ENCODE measurements at regions not wholly inside any gene's neighbourhood (a gene's known extent, or its start where the extent isn't known, plus 50 kb on each side); places are given as distances from the start of the nearest gene placed in this dataset.

DNA sequence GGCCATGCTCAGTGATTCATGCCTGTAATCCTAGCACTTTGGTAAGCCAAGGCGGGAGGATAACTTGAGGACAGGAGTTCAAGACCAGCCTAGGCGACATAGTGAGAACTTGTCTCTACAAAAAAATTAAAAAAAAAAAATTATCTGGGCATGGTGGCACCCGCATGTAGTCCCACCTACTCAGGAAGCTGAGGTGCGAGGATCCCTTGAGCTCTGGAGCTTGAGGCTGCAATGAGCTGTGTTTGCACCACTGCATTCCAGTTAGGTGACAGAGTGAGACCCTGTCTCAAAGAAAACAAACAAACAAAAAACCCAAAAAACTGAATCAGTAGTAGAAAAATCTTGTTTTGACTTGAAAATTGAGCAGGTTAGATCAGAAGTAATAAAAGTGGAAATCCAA lies 67.1 kb upstream of the IPO9 start:
- in situ Hi-C loops (cut with HindIII; ENCODE audit: low pct_unique_long_range_greater_than_20kb, low sequenced_read_pairs): no loop called here
- DNase-seq (ENCODE audit: low read depth): no peak

DNA sequence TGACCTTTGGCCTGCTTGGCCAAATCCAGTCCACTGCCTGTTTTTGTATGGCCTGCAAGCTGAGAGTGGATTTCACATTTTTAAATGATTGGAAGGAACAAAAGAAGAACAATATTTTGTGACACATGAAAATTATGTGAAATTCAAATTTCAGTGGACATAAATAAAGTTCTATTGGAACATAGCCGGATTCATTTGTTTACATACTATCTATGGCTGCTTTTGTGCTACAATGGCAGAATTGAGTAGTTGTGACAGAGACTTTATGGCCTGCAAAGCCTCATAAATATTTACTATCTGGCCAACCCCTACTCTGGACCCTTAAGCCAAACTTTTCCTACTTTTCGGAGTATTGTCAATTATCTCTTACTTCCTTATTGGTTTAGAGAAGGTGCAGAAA lies 66.6 kb upstream of the IPO9 start:
- DNase-seq (ENCODE audit: low read depth): no peak
- in situ Hi-C loops (cut with HindIII; ENCODE audit: low pct_unique_long_range_greater_than_20kb, low sequenced_read_pairs): no loop called here

DNA sequence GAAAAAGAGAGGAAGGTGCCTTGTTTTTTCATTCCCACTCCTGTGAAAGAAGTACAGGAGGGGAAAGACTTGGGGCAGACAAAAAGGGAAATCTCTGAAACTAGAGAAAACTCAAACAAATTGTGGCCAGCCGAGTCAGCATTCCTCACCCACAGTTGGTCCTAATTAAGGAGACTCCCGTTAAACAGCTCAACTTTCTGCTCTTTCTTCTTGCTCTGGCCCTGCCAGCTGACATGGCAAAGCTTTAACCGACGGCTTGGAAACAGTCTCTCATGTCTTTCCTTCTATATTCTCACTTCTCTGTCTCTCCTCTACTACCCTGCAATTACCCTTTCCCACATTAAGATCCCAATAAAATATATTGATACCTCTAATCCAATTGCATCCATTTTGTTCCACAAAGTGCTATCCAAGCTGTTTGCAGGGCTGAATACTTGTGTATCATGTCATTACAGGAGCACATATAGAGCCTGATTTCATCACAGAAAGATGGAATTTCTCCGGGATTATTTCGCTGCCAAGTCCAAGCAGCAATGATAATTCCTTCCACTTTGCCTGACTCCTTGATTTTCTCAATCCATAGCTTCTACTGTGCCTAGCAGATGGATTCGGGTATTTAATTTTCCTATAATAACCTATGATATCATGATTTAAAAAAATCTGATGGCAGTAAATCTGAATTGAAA lies 65.4 kb upstream of the IPO9 start:
- in situ Hi-C loops (cut with HindIII; ENCODE audit: low pct_unique_long_range_greater_than_20kb, low sequenced_read_pairs): no loop called here
- no peak for DNase-seq (ENCODE audit: low read depth)

DNA sequence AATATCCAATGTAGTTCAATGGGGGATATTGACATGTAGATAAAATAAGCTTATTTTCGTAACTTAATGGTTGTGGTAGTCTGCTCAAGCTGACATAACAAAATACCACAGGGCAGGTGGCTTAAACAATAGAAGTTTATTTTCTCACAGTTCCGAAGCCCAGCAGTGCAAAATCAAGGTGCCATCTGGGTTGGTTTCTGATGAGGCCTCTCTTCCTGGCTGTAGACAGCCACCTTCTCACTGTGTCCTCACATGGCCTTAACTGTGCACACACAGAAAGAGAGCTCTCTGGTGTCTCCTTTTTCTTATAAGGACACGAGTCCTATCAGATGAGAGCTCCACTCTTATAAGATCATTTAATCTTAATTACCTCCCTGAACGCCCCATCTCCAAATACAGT lies 64.8 kb upstream of the IPO9 start:
- no peak for DNase-seq (ENCODE audit: low read depth)
- in situ Hi-C loops (cut with HindIII; ENCODE audit: low pct_unique_long_range_greater_than_20kb, low sequenced_read_pairs): no loop called here

DNA sequence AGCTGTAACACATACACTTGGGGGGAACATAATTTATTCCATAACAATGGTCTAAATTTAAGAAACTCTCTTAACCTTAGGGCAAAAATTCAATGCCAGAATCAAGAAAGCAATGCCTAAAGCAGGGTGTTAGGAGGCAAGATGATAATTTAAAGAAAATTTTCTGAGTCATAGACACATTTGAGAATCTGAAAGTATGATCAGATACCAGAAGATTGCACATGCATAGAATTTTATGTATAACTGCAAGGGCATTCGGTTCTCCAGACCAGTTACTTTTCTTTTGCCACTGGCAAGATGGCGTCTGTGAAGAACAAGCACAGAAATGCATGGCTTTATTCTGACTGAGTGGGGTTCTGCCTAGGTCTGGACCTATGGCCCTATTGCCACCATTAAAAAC lies 64.4 kb upstream of the IPO9 start:
- in situ Hi-C loops (cut with HindIII; ENCODE audit: low pct_unique_long_range_greater_than_20kb, low sequenced_read_pairs): no loop called here
- no peak for DNase-seq (ENCODE audit: low read depth)

DNA sequence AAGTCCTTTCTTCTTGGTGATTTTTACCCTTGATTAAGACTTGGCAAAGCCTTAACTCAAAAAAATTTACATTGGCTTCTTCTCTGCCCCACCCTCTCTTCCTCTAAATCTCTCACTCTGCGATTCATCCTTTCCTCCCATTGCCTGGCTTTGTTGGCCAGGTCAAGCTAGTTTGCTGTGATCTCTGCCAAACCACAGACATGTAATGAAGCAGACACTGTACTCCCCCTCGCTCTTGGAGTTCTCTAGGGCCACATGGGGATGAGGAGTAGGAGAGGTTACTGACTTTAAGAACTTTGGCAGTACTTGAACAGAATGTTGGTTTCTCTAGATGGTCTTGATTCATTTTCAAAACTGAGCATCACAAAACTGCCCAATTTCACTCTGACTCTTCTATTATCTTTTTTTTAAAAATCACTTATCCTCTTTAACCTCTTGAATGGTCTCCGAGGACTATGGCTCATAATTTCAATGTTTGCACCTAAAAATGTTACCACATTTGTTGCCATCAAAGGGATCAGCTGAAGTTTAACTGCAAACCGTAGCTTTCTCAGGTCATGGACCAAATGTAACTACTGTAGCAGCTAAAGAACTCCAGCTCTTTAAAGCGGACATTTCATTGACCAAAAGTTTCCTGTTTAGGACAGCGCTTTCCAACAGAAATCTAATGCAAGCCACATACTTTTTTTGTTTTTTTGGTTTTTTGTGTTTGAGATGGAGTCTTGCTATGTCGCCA lies 62.7 kb upstream of the IPO9 start:
- DNase-seq (ENCODE audit: low read depth): peak; percentile 18
- in situ Hi-C loops (cut with HindIII; ENCODE audit: low pct_unique_long_range_greater_than_20kb, low sequenced_read_pairs): no loop called here

DNA sequence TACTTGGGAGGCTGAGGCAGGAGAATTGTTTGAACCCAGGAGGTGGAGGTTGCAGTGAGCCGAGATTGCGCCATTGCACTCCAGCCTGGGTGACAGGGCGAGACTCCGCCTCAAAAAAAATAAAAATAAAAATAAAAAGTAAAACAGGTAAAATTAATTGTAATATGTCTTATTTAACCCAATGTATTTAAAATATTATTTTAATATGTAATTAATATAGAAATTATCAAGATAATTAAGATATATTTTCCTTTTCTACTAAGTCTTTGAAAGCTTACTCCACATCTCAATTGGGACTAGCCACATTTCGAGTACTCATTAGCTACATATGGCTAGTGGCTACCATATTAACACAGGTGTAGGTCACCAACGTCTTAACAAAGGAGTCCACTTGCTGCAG lies 61.6 kb upstream of the IPO9 start:
- in situ Hi-C loops (cut with HindIII; ENCODE audit: low pct_unique_long_range_greater_than_20kb, low sequenced_read_pairs): no loop called here
- DNase-seq (ENCODE audit: low read depth): no peak

DNA sequence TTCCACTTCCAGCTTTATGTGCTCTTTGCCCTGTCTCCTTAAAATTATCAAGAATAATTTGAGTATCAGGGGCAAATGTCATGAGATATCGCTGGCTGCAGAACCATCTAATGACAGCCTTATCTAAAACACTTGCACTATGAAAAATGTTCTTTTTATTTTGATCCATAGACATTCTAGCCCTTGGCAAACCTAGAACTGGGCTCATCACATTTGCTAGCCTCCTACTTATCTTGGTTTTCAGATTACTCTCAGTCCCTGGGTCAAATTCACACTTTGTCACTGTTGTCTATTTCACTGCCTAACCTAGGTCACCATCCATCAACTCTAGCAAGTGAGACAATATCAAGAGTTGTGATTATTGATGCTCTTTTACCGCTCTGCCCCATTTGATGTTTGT lies 59.9 kb upstream of the IPO9 start:
- in situ Hi-C loops (cut with HindIII; ENCODE audit: low pct_unique_long_range_greater_than_20kb, low sequenced_read_pairs): no loop called here
- DNase-seq (ENCODE audit: low read depth): no peak

DNA sequence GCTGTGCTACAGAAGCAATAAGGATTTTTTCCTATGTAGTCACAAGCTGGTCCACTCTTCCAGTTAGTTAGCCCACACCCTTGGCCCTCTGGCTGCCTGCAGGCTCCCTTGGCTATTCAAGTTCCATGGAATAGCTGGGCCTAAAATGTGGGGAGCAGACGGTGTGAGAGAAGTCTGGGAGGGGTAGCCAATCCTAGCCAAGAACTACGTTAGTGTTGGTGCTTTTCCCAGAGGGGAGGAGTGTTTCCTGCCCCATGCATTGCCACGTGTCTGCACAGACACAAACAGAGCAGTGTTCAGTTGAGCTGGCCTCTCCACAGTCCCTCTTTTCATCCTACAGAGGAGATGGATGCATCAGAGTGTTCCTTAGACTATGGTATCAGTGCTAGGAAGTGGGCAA lies 59.0 kb upstream of the IPO9 start:
- in situ Hi-C loops (cut with HindIII; ENCODE audit: low pct_unique_long_range_greater_than_20kb, low sequenced_read_pairs): no loop called here

DNA sequence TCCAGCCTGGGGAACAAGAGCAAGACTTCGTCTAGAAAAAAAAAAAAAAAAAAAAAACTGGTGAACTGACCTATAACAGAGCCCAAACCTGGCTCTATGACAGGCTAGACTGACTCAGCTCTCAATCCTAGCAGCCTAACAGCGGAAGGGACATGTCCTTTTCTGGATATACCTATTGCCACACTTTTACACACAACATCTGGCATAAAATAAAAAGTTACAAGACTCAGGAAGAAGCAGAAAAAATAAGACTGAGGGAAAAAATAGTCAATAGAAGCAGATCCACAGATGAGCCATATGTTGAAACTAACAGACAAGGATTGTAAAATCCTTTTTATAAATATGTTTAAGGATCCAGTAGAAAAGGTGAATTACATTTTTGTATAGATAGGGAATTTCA lies 57.5 kb upstream of the IPO9 start:
- no peak for DNase-seq (ENCODE audit: low read depth)
- in situ Hi-C loops (cut with HindIII; ENCODE audit: low pct_unique_long_range_greater_than_20kb, low sequenced_read_pairs): no loop called here

More for the DNA sequence above, 59.0 kb upstream of the IPO9 start:
- DNase-seq (ENCODE audit: low read depth): no peak

DNA sequence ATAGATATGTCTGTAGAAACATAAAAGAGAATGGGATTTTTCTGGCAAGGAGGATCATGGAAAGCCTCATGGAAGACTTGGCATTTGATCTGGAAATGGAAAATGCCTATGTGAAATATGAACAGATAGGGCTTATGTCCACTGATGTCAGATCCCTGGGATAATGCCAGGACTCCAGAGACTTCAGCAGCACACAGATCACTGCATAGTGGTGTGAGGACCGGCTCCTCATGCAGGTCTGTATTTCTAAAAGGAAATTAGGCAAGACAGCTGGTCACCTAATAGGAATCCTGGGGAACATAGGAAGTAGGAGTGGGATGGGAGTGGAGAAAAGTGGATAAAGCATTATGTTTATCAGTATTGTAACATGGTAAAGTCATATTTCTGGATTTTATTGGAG lies 56.8 kb upstream of the IPO9 start:
- no peak for DNase-seq (ENCODE audit: low read depth)
- in situ Hi-C loops (cut with HindIII; ENCODE audit: low pct_unique_long_range_greater_than_20kb, low sequenced_read_pairs): no loop called here

DNA sequence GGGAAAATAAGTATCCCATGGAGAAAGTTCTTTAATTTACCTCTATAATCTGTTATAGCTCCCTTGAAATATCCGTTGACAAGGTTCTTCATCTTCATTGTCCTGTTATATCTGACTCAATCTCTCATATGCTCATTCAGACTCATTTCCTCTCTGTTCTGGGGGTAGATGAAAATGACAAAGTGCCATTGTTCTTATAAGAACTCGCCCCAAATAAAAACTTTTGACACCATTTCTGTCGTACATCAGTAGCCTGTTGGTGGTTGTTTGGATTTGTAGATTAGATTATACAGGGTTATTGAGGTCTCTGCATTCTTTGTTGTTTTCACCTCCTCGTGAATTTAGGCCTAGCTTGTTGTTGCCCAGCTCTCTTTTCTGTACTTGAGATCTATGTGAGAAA lies 55.2 kb upstream of the IPO9 start:
- no peak for DNase-seq (ENCODE audit: low read depth)
- in situ Hi-C loops (cut with HindIII; ENCODE audit: low pct_unique_long_range_greater_than_20kb, low sequenced_read_pairs): no loop called here

DNA sequence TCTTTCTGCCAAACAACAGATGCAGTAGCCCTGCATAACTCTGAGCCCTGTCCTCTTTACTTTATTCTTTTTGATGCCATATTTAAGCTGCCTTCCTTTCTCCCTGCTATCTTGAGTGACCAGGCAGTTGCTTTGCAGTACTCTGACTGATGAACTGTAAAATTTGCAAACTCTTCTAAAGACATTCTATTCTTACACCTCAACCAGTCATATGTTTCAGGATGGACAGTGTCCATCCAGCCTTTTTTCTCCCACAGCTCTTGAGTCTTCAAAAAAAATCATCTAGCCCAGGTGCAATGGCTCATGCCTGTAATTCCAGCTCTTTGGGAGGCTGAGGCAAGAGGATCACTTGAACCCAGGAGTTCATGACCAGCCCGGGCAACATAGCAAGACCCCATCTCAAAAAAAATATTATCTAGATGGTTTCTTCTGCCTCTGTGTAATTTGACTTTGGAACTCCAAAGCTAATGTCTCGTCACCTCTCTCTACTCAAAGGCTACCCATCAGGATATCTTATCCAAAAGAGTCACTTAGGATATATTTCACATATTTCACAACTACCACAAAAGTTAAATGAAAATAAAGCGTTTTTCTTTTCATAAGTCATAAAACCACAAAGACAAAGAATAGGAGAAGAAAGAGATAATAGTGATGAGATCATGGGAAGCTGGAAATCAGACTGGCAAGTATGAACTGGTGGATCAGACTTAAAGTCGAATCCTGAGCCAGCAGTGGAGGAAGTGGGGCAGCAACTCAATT lies 54.6 kb upstream of the IPO9 start:
- no peak for DNase-seq (ENCODE audit: low read depth)

DNA sequence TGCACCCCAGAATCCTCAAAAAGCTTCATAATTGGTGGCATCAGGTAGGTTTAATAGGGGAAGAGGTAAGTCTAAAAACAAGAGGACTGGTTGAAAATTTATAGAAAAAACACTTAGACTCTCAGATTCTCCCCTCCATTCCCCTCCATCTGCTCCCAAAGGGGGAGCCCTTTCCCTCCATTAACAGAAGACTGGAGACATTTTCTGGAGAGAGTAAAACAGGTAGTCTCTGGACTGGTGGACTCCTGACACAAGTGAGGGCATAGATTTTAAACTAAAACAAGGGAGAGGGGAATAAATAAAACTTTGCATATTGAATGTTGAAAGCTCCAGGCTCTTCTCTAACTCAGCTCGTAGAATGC lies 54.0 kb upstream of the IPO9 start:
- in situ Hi-C loops (cut with HindIII; ENCODE audit: low pct_unique_long_range_greater_than_20kb, low sequenced_read_pairs): no loop called here
- DNase-seq (ENCODE audit: low read depth): no peak

More for the DNA sequence above, 54.6 kb upstream of the IPO9 start:
- in situ Hi-C loops (cut with HindIII; ENCODE audit: low pct_unique_long_range_greater_than_20kb, low sequenced_read_pairs): no loop called here

DNA sequence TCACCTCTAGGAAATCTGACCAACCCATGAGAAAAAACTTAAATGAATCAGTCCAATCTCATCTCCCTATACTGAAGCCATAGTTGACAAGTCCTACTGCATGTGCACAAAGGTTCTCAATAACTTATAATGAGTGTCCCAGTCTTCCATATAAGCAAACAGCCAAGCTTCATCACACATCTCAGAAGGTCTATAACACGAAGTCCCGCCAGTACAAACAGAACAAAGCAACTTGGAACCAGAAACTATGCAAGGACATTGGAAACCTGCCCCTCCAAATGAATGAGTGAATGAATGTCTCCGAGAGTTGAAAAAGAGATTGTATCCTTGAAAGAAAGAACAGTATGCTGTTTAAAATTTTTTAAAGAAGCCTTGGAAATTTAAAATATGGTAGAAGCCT lies 53.6 kb upstream of the IPO9 start:
- DNase-seq (ENCODE audit: low read depth): no peak
- in situ Hi-C loops (cut with HindIII; ENCODE audit: low pct_unique_long_range_greater_than_20kb, low sequenced_read_pairs): no loop called here

DNA sequence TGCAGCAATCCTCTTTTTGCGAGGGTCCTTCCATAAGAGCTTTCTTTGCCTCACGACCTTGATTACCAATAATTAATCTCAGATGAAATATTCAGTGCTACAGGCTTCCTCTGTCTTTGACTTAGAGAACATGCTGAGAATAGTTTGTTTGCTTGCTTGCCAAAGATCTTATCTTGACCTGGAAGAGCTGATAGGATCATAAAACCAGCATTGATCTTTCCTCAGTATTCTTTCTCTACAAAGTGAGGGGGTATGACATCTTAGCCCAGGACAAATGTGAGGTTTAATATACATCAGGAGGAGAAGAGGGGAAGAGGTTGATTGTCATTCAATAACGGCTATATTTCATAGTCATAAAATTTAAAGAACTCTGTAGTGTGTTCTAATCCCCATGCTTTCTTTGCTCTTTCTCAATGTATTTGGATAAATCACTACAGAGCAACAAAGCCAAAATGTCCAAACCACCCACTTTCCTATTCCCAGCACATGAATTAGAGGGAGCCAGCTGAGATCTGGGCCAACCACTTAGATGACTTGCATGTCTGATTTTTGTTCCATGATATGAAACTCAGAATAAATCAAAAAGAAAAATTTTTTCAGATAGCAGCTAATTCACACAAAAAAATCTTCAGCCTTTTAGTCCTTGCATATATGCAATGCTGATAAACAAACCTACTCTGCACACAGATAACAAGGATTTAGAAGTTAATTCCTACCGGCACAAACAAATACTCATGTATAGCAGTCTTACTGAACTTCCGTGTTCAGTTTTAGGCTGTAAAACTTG lies 50.5 kb upstream of the IPO9 start:
- in situ Hi-C loops (cut with HindIII; ENCODE audit: low pct_unique_long_range_greater_than_20kb, low sequenced_read_pairs): no loop called here
- no peak for DNase-seq (ENCODE audit: low read depth)
